AG04450 (cell line): ENCODE measurements at regions not wholly inside any gene's neighbourhood (a gene's known extent, or its start where the extent isn't known, plus 50 kb on each side); places are given as distances from the start of the nearest gene placed in this dataset.

ENCODE experiments used
- CTCF ChIA-PET: fragments of 300-600, 350-600 bp; formaldehyde crosslinking; extraction: SDS; loops from one replicate; lab custom pipeline; 2022; ENCODE audit warnings: antibody characterized with exemption, inconsistent platforms; lab: Charles Lee
- POLR2A ChIA-PET: fragments of 350-600 bp; formaldehyde crosslinking; extraction: SDS; loops from one replicate; lab custom pipeline; 2021; ENCODE audit warnings: antibody characterized with exemption, inconsistent platforms; lab: Yijun Ruan, JAX
- DNase-seq: peaks from one replicate; pipeline ENCODE4 v3.0.0-alpha.2; 2011; ENCODE audit warnings: low read depth, low spot score
- H3K27ac ChIP-seq: one replicate; pipeline ENCODE4 v1.5.1; 2012; ENCODE audit warnings: low read depth, low read length, control low read depth
- H3K27me3 ChIP-seq: one replicate; pipeline ENCODE4 v1.6.0; 2012; ENCODE audit warnings: low read length; ENCODE audit not compliant: control insufficient read depth, insufficient read depth
- H3K4me3 ChIP-seq: 2 replicates; pipeline ENCODE4 v1.5.1; 2011; ENCODE audit warnings: mild to moderate bottlenecking, low read depth, low read length, control low read depth
- H3K9me3 ChIP-seq: 2 replicates; pipeline ENCODE4 v1.5.1; 2012; ENCODE audit warnings: low read length; ENCODE audit not compliant: control insufficient read depth, insufficient read depth
- CTCF ChIP-seq: IDR thresholded peaks from 2 replicates; pipeline ENCODE4 v1.5.1; 2011; ENCODE audit warnings: low read depth, low read length, control low read depth, inconsistent platforms

DNA sequence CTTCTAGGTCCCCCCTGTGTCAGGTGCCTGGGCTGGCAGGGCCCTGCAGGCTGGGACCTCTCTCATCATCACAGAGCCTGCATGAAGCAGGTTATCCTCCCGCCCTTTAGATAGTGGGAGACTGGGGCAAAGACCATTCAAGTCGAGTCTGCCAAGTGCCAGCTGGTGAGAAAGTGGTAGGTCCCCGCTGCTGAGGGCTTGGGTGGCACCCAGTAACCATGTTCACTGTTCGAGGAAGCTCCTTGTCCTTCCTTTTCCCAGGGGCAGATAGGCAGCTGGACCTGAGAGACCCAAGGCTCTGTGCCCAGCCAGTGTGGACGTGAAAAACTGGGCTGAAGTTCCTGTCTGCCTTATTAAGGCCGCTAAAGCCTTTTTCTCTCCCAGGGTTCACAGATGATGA, 1319.8 kb downstream of the TBC1D22A start:
- H3K27ac ChIP-seq = no peak overlapping the region
- ChIA-PET CTCF (no interaction called here), POLR2A (no interaction called here)
- peaks cover 90% of the 10 kb centered on the region for H3K9me3 ChIP-seq
- H3K27me3 ChIP-seq = no peaks in the 10 kb centered on the region
- no peak for DNase-seq
- no peak overlapping the region for H3K4me3 ChIP-seq
- TF ChIP-seq CTCF = no peak

DNA sequence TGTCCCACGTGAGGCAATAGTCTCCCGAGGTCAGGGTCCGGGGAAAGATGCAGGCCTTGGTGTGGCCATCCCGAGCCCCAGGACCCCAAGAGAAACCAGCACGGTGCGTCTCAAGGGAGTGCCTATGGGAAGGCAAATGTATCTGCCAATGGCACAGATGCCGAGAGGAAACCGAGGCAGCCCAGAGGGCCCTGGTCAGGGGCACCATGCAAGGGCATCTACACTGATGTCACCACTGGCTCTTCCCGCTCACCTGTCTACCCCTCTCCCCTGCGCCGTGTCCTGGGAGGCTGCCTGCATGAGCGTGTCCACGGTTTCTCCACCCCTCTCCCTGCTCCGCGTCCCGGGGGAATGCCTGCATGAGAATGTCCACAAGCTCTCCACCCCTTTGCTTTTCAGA, 1318.8 kb downstream of the TBC1D22A start:
- Histone ChIP-seq H3K27ac (no peak overlapping the region), H3K4me3 (no peak overlapping the region), H3K27me3 (no peaks in the 10 kb centered on the region), H3K9me3 (peaks cover 95% of the 10 kb centered on the region)
- DNase-seq = no peak
- ChIA-PET POLR2A (no interaction called here), CTCF (no interaction called here)
- TF ChIP-seq CTCF = no peak

DNA sequence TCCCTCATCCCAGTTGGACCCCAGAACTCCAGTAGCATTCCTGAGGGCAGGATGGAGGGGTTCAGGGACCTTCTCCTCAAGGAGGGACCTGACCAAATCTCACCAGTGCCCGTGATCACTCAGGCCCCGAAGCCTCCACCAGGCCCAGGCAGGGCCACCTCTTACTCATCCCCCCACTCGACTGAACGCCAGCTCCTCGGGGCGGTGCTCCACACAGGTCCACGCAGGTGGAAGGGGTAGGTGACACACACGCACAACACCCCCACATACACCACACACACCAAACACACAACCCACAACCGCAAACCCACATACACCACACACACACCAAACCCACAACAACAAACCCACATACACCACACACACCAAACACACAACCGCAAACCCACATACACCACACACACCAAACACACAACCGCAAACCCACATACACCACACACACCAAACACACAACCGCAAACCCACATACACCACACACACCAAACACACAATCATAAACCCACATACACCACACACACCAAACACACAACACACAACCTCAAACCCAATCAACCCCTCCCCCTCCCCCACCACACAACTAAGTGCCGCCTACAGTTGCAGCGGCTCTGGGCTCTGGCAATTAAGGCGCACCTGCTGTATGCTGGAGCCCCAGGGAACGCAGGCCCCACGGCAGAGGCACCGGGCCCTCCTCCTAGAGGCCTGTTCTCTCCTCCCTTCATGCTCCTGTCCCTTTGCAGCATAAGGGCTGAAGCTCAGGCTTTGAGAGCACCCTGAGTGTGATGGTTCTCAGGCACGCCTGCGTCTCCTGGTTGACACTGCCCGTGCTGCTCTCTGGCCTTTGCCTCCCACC, 1318.1 kb downstream of the TBC1D22A start:
- POLR2A ChIA-PET = no interaction called here
- Histone ChIP-seq H3K27me3 (no peaks in the 10 kb centered on the region), H3K9me3 (peaks cover 95% of the 10 kb centered on the region), H3K27ac (no peak overlapping the region), H3K4me3 (no peak overlapping the region)
- CTCF ChIA-PET = no interaction called here
- no peak for TF ChIP-seq CTCF
- no peak for DNase-seq

DNA sequence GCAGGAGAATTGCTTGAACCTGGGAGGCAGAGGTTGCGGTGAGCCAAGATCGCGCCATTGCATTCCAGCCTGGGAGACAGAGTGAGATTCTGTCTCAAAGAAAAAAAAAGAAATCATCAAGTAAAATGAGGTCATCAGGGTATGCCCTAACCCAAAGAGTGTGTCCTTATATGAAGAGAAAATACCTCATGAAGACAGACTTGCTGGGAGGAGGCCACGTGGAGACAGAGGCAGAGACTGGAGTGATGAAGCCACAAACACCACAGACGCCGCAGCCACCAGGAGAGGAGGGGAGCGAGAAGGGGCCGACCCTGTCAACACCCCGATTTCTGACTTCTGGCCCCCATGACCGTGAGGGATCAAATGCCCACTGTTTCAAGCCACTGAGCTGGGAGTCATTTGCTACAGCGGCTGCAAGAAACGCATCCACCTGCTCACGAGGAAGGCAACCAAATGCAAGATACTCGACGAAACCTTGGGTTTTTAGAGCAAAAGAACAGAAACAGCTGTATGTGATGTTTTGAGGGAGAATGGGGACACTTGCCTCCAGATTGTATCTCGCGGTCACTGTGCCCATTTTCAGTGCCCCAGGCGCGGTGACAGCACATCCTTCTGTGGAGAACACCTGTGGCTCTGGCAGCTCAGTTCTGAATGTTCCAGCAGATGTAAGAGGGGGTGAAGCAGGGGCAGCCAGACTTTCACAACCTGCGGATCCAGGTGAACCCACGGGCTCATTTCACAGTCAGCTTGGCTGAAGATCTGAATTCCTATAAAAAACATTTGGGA, 1317.2 kb downstream of the TBC1D22A start:
- Histone ChIP-seq H3K4me3 (no peak overlapping the region), H3K9me3 (peaks cover 95% of the 10 kb centered on the region), H3K27ac (no peak overlapping the region), H3K27me3 (no peaks in the 10 kb centered on the region)
- no peak for DNase-seq
- ChIA-PET POLR2A (no interaction called here), CTCF (no interaction called here)
- no peak for TF ChIP-seq CTCF

- TF ChIP-seq CTCF = no peak
- no peak overlapping the region for H3K4me3 ChIP-seq
- no peak overlapping the region for H3K27ac ChIP-seq
- no peak for DNase-seq
- ChIA-PET CTCF (no interaction called here), POLR2A (no interaction called here)
- H3K27me3 ChIP-seq = no peaks in the 10 kb centered on the region
- peaks cover 92% of the 10 kb centered on the region for H3K9me3 ChIP-seq
These were observed 1316.4 kb downstream of the TBC1D22A start for GRCh38 chr22:48078825-48079224.
